ENCODE measurements at regions not wholly inside any gene's neighbourhood (a gene's known extent, or its start where the extent isn't known, plus 50 kb on each side); places are given as distances from the start of the nearest gene placed in this dataset.

GRCh38 chr10:78688230-78688900, 380.4 kb upstream of the ZMIZ1 start:
- H2AFZ ChIP-seq (ENCODE audit: low read depth) = no peak overlapping the region
- DNase-seq = peak; percentile 42
- no peaks in the 10 kb centered on the region for H3K9me2 ChIP-seq
- peaks cover 0 to 66% of the 10 kb centered on the region in 2 experiments; a peak in 1 of 4 replicates for H3K4me1 ChIP-seq (ENCODE audit: control insufficient read depth in 1 of 2, insufficient read depth in 2 of 2, low read depth in 1 of 2, low read length in 1 of 2)
- TF ChIP-seq NFIC (IDR thresholded peaks at IDR 0.05; ENCODE audit: borderline replicate concordance) (no peak), GATA2 (CRISPR knock-in tag; IDR thresholded peaks at IDR 0.05) (0 out of 2 replicates have a peak, but pooled peaks have one; percentile 9)
- H3K4me3 ChIP-seq (ENCODE audit: low read depth in 2 of 2, low read length in 1 of 2) = no peak overlapping the region
- no peak overlapping the region for H3K9ac ChIP-seq
- no peaks in the 10 kb centered on the region for H3K36me3 ChIP-seq (replicated peaks in 1 of 2; ENCODE audit: control insufficient read depth in 1 of 2, insufficient read depth in 2 of 2, low read length in 1 of 2)
- ChIA-PET CTCF (no interaction called here), POLR2A (interaction anchor here (1.1 kb wide), 1 partner anchor 57 kb away, joined by 3 read pairs; no protein-coding TSS in a partner anchor)
- H3K27me3 ChIP-seq (ENCODE audit: insufficient read depth) = no peaks in the 10 kb centered on the region
- no peak overlapping the region for H3K4me2 ChIP-seq
- no peaks in the 10 kb centered on the region for H3F3A ChIP-seq (replicated peaks; ENCODE audit: insufficient read depth)
- H3K79me2 ChIP-seq (ENCODE audit: insufficient read depth) = no peaks in the 10 kb centered on the region
- WGBS (ENCODE audit: low lambda C conversion rate) = 84% methylated on average over 5 of the region's 6 CpGs
- no peaks in the 10 kb centered on the region for H3K9me3 ChIP-seq
- peak overlapping the region in 1 of 2 experiments; percentile 89; a peak in 2 of 4 replicates for H3K27ac ChIP-seq (ENCODE audit: low read depth in 2 of 2, low read length in 1 of 2)
- no peaks in the 10 kb centered on the region for H4K20me1 ChIP-seq (ENCODE audit: insufficient read depth)

- Histone ChIP-seq H3K4me2 (no peak overlapping the region), H3K27me3 (ENCODE audit: insufficient read depth) (no peaks in the 10 kb centered on the region), H3K27ac (ENCODE audit: low read depth in 2 of 2, low read length in 1 of 2) (peak overlapping the region in 1 of 2 experiments; percentile 89; a peak in 2 of 4 replicates), H3F3A (replicated peaks; ENCODE audit: insufficient read depth) (no peaks in the 10 kb centered on the region), H3K9me2 (no peaks in the 10 kb centered on the region), H3K9ac (no peak overlapping the region), H3K4me3 (ENCODE audit: low read depth in 2 of 2, low read length in 1 of 2) (no peak overlapping the region), H3K9me3 (no peaks in the 10 kb centered on the region), H3K79me2 (ENCODE audit: insufficient read depth) (no peaks in the 10 kb centered on the region), H2AFZ (ENCODE audit: low read depth) (no peak overlapping the region), H3K36me3 (replicated peaks in 1 of 2; ENCODE audit: control insufficient read depth in 1 of 2, insufficient read depth in 2 of 2, low read length in 1 of 2) (no peaks in the 10 kb centered on the region), H3K4me1 (ENCODE audit: control insufficient read depth in 1 of 2, insufficient read depth in 2 of 2, low read depth in 1 of 2, low read length in 1 of 2) (peaks cover 0 to 63% of the 10 kb centered on the region in 2 experiments; a peak in 1 of 4 replicates), H4K20me1 (ENCODE audit: insufficient read depth) (no peaks in the 10 kb centered on the region)
- CTCF ChIA-PET = interaction anchor here (1.1 to 2.0 kb wide), 3 partner anchors 16 to 642 kb away, joined by 3 to 6 read pairs (median 4); no protein-coding TSS in a partner anchor
- WGBS (ENCODE audit: low lambda C conversion rate) = 66% methylated on average over 12 of the region's 13 CpGs
- DNase-seq = peak; percentile 73
- POLR2A ChIA-PET = interaction anchor here (1.1 kb wide), 2 partner anchors 32 to 56 kb away, joined by 3 to 5 read pairs; no protein-coding TSS in a partner anchor
- TF ChIP-seq CHD2 (IDR thresholded peaks at IDR 0.05; ENCODE audit: low read length, partially characterized antibody) (peak; percentile 17), MEF2A (IDR thresholded peaks at IDR 0.05; ENCODE audit: borderline replicate concordance, low read depth) (no peak), RAD21 (IDR thresholded peaks at IDR 0.05; ENCODE audit: low read length) (no peak), FOXJ3 (CRISPR knock-in tag; IDR thresholded peaks at IDR 0.05) (no peak), NFIC (IDR thresholded peaks at IDR 0.05; ENCODE audit: borderline replicate concordance) (no peak), EP300 (IDR thresholded peaks at IDR 0.05; ENCODE audit: borderline replicate concordance in 1 of 2, low read depth in 1 of 2, low read length in 1 of 2) (0 out of 4 replicates have a peak, but pooled peaks of 1 of the 2 experiments have one; percentile 28), YY1 (IDR thresholded peaks at IDR 0.05; ENCODE audit: low read depth) (no peak), FOSL2 (IDR thresholded peaks at IDR 0.05; ENCODE audit: borderline replicate concordance, low read depth) (no peak), ZBTB33 (IDR thresholded peaks at IDR 0.05; ENCODE audit: borderline replicate concordance, low read depth) (no peak), IRF3 (IDR thresholded peaks at IDR 0.05; ENCODE audit: low read depth, low read length) (no peak), REST (IDR thresholded peaks at IDR 0.05; ENCODE audit: low read depth, low read length) (no peak), TEAD4 (IDR thresholded peaks at IDR 0.05; ENCODE audit: borderline replicate concordance, insufficient read depth) (no peak), TCF12 (IDR thresholded peaks at IDR 0.05) (no peak), RCOR1 (IDR thresholded peaks at IDR 0.05; ENCODE audit: low read length) (no peak; the same call in 1 of the 2 replicates), GATA2 (CRISPR knock-in tag; IDR thresholded peaks at IDR 0.05) (peak; percentile 47; the same call in 1 of the 2 replicates), MAX (IDR thresholded peaks at IDR 0.05; ENCODE audit: low read depth) (no peak), RFX5 (IDR thresholded peaks at IDR 0.05; ENCODE audit: low read length) (no peak)
These were observed 379.7 kb upstream of the ZMIZ1 start for GRCh38 chr10:78688901-78689583.
